Chondrocyte (in vitro differentiated cells): ENCODE measurements at regions not wholly inside any gene's neighbourhood (a gene's known extent, or its start where the extent isn't known, plus 50 kb on each side); places are given as distances from the start of the nearest gene placed in this dataset.

Source experiments
- DNase-seq: peaks from one replicate; pipeline ENCODE4 v3.0.0; 2021; ENCODE audit warnings: mixed read lengths, low spot score
- H3K27ac Mint-ChIP-seq: one replicate; pipeline ENCODE4 v1.8.0; 2021; ENCODE audit warnings: mild to moderate bottlenecking, moderate library complexity, mixed read lengths; ENCODE audit not compliant: unreplicated experiment
- H3K27me3 Mint-ChIP-seq: 2 replicates; pipeline ENCODE4 v1.8.0; 2021; ENCODE audit warnings: low read depth, mixed read lengths
- H3K36me3 Mint-ChIP-seq: 2 replicates; pipeline ENCODE4 v1.8.0; 2021; ENCODE audit warnings: low read depth, mixed read lengths
- H3K4me1 Mint-ChIP-seq: 2 replicates; pipeline ENCODE4 v1.8.0; 2021; ENCODE audit warnings: low read depth, mild to moderate bottlenecking, mixed read lengths
- H3K4me3 Mint-ChIP-seq: one replicate; pipeline ENCODE4 v1.8.0; 2021; ENCODE audit warnings: mild to moderate bottlenecking, moderate library complexity, mixed read lengths; ENCODE audit not compliant: unreplicated experiment
- H3K9me3 Mint-ChIP-seq: 2 replicates; pipeline ENCODE4 v1.8.0; 2021; ENCODE audit warnings: low read depth, mixed read lengths
- TF ChIP-seq, protein P1 (sequence below): fragments of 200-600 bp; sonication (generic); IDR thresholded peaks from 2 replicates; pipeline ENCODE4 v1.5.0; 2021; ENCODE audit warnings: antibody characterized with exemption, mild to moderate bottlenecking, moderate library complexity

DNA sequence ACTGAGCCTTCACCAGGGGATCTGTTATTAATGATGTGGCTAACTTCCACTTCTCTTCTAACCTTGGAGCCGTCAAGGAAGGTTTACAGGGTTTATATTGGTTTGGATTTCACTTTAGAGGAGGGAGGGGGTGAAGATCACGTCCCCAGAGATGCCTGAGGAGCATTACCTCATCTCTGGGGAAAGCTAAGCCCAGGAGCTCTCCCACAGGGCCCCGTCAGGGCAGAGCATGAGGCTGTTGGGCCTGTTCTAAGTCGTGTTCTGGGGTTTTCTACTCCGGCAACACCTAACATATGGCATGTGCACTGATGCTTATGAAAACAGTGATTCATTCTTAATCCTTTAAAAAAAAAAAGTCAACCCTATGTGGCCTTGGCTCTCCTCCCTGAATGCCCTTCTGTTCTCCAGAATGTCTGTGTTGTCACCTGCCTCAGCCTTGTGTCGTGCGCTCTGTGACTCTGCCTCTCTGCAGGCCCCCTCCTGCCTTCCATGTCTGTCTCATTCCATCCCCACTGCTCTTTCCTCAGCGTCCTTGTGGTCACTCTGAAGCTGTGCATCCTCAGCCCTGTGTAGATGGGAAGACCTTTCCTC, 97.4 kb upstream of the JARID2 start:
- peaks cover 13% of the 10 kb centered on the region for H3K4me1 Mint-ChIP-seq
- no peak overlapping the region for H3K4me3 Mint-ChIP-seq
- H3K27ac Mint-ChIP-seq, result peak overlapping the region; percentile 62
- H3K36me3 Mint-ChIP-seq, result no peaks in the 10 kb centered on the region
- H3K9me3 Mint-ChIP-seq, result no peaks in the 10 kb centered on the region
- peaks cover 2% of the 10 kb centered on the region for H3K27me3 Mint-ChIP-seq
- TF ChIP-seq, protein P1, sequence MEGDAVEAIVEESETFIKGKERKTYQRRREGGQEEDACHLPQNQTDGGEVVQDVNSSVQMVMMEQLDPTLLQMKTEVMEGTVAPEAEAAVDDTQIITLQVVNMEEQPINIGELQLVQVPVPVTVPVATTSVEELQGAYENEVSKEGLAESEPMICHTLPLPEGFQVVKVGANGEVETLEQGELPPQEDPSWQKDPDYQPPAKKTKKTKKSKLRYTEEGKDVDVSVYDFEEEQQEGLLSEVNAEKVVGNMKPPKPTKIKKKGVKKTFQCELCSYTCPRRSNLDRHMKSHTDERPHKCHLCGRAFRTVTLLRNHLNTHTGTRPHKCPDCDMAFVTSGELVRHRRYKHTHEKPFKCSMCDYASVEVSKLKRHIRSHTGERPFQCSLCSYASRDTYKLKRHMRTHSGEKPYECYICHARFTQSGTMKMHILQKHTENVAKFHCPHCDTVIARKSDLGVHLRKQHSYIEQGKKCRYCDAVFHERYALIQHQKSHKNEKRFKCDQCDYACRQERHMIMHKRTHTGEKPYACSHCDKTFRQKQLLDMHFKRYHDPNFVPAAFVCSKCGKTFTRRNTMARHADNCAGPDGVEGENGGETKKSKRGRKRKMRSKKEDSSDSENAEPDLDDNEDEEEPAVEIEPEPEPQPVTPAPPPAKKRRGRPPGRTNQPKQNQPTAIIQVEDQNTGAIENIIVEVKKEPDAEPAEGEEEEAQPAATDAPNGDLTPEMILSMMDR, result peak; percentile 38
- no peak for DNase-seq

DNA sequence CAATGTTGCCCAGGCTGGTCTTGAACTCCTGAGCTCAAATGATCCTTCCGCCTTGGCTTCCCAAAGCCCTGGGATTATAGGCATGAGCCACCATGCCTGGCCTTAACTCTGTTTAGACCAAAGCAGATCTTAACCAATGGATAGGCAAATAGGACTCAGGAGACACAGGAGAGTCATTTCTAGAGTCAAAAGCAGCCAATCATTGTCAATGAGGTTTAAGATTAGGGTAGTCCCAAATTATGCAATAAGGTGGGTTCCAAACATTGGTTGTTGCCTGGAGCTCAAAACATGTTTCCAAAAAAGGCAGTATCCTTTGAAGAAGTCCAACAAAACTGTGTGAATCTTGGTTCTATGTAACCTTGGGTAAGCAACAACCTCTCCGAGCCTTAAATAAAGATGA, 95.7 kb upstream of the JARID2 start:
- peaks cover 13% of the 10 kb centered on the region for H3K4me1 Mint-ChIP-seq
- no peaks in the 10 kb centered on the region for H3K27me3 Mint-ChIP-seq
- H3K27ac Mint-ChIP-seq, result no peak overlapping the region
- no peak overlapping the region for H3K4me3 Mint-ChIP-seq
- no peak for DNase-seq
- H3K9me3 Mint-ChIP-seq, result no peaks in the 10 kb centered on the region
- H3K36me3 Mint-ChIP-seq, result no peaks in the 10 kb centered on the region
- TF ChIP-seq, protein P1, result no peak

DNA sequence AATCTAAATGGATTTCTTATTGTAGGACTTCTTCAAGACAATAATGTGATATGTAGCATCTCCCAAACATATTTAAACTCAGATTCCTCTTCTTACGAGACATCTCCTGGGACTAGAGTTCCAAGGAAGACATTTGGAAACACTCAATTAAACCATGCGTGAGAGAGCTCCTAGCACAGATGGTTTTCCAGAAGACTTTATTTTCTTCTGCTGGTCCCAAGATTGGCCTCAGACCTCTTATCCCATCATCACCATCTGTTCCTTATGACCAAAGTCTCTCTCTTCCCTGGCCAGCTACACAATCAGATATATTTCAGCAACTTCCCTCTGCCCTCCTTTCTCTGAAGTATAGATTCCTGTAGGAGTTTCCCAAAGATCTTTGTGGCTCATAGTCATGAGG, 93.2 kb upstream of the JARID2 start:
- TF ChIP-seq, protein P1, result no peak
- H3K9me3 Mint-ChIP-seq, result no peaks in the 10 kb centered on the region
- H3K27me3 Mint-ChIP-seq, result no peaks in the 10 kb centered on the region
- H3K4me3 Mint-ChIP-seq, result no peak overlapping the region
- no peak for DNase-seq
- H3K4me1 Mint-ChIP-seq, result peaks cover 12% of the 10 kb centered on the region
- no peaks in the 10 kb centered on the region for H3K36me3 Mint-ChIP-seq
- H3K27ac Mint-ChIP-seq, result no peak overlapping the region

DNA sequence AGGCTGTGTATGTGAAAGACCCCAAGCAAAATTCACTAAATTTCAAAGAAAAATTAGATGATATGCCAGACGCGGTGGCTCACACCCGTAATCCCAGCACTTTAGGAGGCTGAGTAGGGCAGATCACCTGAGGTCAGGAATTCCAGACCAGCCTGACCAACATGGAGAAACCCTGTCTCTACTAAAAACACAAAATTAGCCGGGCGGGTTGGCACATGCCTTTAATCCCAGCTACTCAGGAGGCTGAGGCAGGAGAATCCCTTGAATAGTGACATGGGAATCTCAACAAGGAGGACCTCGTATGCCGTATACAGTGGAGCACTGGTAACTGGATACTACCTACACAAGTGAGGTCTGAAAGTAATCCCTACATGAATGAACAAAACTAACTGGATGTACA, 92.7 kb upstream of the JARID2 start:
- no peak for DNase-seq
- H3K27me3 Mint-ChIP-seq, result no peaks in the 10 kb centered on the region
- no peak overlapping the region for H3K27ac Mint-ChIP-seq
- peaks cover 7% of the 10 kb centered on the region for H3K4me1 Mint-ChIP-seq
- H3K9me3 Mint-ChIP-seq, result no peaks in the 10 kb centered on the region
- no peaks in the 10 kb centered on the region for H3K36me3 Mint-ChIP-seq
- no peak overlapping the region for H3K4me3 Mint-ChIP-seq
- TF ChIP-seq, protein P1, result no peak

DNA sequence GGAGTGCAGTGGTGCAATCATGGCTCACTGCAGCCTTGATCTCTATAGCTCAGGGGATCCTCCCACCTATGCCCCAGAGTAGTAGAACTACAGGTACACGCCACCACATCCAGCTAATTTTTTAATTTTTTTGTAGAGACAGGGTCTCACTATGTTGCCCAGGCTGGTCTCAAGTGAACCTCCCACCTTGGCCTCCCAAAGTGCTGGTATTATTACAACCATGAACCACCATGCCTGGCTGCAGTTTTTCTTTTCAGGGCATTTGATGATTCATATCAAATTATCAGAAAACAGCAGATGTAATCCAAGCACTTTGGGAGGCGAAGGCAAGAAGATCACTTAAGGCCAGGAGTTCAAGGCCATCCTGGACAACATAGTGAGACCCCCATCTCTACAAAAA, 88.4 kb upstream of the JARID2 start:
- H3K27me3 Mint-ChIP-seq, result no peaks in the 10 kb centered on the region
- H3K4me3 Mint-ChIP-seq, result no peak overlapping the region
- no peaks in the 10 kb centered on the region for H3K9me3 Mint-ChIP-seq
- TF ChIP-seq, protein P1, result no peak
- H3K4me1 Mint-ChIP-seq, result no peaks in the 10 kb centered on the region
- no peak overlapping the region for H3K27ac Mint-ChIP-seq
- no peak for DNase-seq
- H3K36me3 Mint-ChIP-seq, result no peaks in the 10 kb centered on the region
